Right kidney (tissue), 1 donor: ENCODE measurements at regions not wholly inside any gene's neighbourhood (a gene's known extent, or its start where the extent isn't known, plus 50 kb on each side); places are given as distances from the start of the nearest gene placed in this dataset.

ENCODE experiments used
- DNase-seq: peaks from one replicate; pipeline ENCODE4 v3.0.0-alpha.2; 2016

GRCh38 chr14:89626233-89626806, 209.3 kb upstream of the FOXN3 start:
- DNase-seq = no peak

- DNase-seq = no peak
Measured at GRCh38 chr14:89625731-89626232, 208.7 kb upstream of the FOXN3 start.

- peak; percentile 65 for DNase-seq
Measured at GRCh38 chr14:89625244-89625713, 208.2 kb upstream of the FOXN3 start.

- DNase-seq = no peak
Measured at GRCh38 chr14:89624500-89625156, 207.6 kb upstream of the FOXN3 start.

GRCh38 chr14:89621791-89622638, 205.0 kb upstream of the FOXN3 start:
- DNase-seq = no peak

- DNase-seq = no peak
Measured at GRCh38 chr14:89621009-89621421, 204.0 kb upstream of the FOXN3 start.

- no peak for DNase-seq
Measured at GRCh38 chr14:89620436-89620835, 203.4 kb upstream of the FOXN3 start.

- no peak for DNase-seq
Measured at GRCh38 chr14:89619596-89619995, 202.6 kb upstream of the FOXN3 start.

GRCh38 chr14:89618811-89619551, 201.9 kb upstream of the FOXN3 start:
- DNase-seq = peak; percentile 91

- no peak for DNase-seq
Measured at GRCh38 chr14:89618330-89618708, 201.3 kb upstream of the FOXN3 start.

GRCh38 chr14:89617481-89618329, 200.7 kb upstream of the FOXN3 start:
- DNase-seq = peak; percentile 76

GRCh38 chr14:89616852-89617341, 199.9 kb upstream of the FOXN3 start:
- no peak for DNase-seq

GRCh38 chr14:89616425-89616824, 199.4 kb upstream of the FOXN3 start:
- DNase-seq = no peak

- DNase-seq = no peak
Measured at GRCh38 chr14:89615421-89615820, 198.4 kb upstream of the FOXN3 start.

- DNase-seq = no peak
Measured at GRCh38 chr14:89614009-89614691, 197.1 kb upstream of the FOXN3 start.

- DNase-seq = no peak
Measured at GRCh38 chr14:89613260-89614008, 196.4 kb upstream of the FOXN3 start.

- no peak for DNase-seq
Measured at GRCh38 chr14:89609500-89610100, 192.6 kb upstream of the FOXN3 start.

GRCh38 chr14:89607453-89607852, 190.4 kb upstream of the FOXN3 start:
- no peak for DNase-seq

- DNase-seq = no peak
Measured at GRCh38 chr14:89603938-89604480, 187.0 kb upstream of the FOXN3 start.
